ENCODE measurements at regions not wholly inside any gene's neighbourhood (a gene's known extent, or its start where the extent isn't known, plus 50 kb on each side); places are given as distances from the start of the nearest gene placed in this dataset.
"Not testable (repeated sequence)": the region's sequence is repeated elsewhere in the genome, so short reads cannot be mapped to it uniquely, and the experiment has no call there.

GRCh38 chr6:144434308-144434990 lies 149.3 kb downstream of the UTRN start:
- no peak for TF ChIP-seq PKNOX1 (IDR thresholded peaks at IDR 0.05)
- no peak for TF ChIP-seq LEF1 (IDR thresholded peaks at IDR 0.05; ENCODE audit: borderline replicate concordance)
- TF ChIP-seq TARDBP (IDR thresholded peaks at IDR 0.05) = no peak
- no peak for TF ChIP-seq ZNF384 (IDR thresholded peaks at IDR 0.05)
- no peak for TF ChIP-seq L3MBTL2 (conservative IDR thresholded peaks at IDR 0.05)
- TF ChIP-seq SUZ12 (IDR thresholded peaks at IDR 0.05) = no peak
- TF ChIP-seq FOXK2 (IDR thresholded peaks at IDR 0.05) = no peak
- no peak for TF ChIP-seq FOXA1 (IDR thresholded peaks at IDR 0.05)
- no peak for TF ChIP-seq NFRKB (IDR thresholded peaks at IDR 0.05)
- TF ChIP-seq SP1 (IDR thresholded peaks at IDR 0.05) = no peak
- no peak for DNase-seq (ENCODE audit: extremely low spot score)
- POLR2A ChIA-PET = no interaction called here
- CTCF ChIA-PET = interaction anchor here (1.0 kb wide), 1 partner anchor 73 kb away, joined by 3 read pairs; no protein-coding TSS in a partner anchor

GRCh38 chr6:144435602-144436426 lies 150.7 kb downstream of the UTRN start:
- TF ChIP-seq ARNT (IDR thresholded peaks at IDR 0.05) = no peak
- no peak for TF ChIP-seq PKNOX1 (IDR thresholded peaks at IDR 0.05)
- no peak for DNase-seq (ENCODE audit: extremely low spot score)
- CTCF ChIA-PET = no interaction called here
- POLR2A ChIA-PET = no interaction called here

- ChIA-PET CTCF (no interaction called here), POLR2A (no interaction called here)
- no peak for DNase-seq (ENCODE audit: extremely low spot score)
- TF ChIP-seq CTBP1 (IDR thresholded peaks at IDR 0.05; ENCODE audit: borderline replicate concordance) (no peak), L3MBTL2 (conservative IDR thresholded peaks at IDR 0.05) (no peak), LEF1 (IDR thresholded peaks at IDR 0.05; ENCODE audit: borderline replicate concordance) (no peak), ARNT (IDR thresholded peaks at IDR 0.05) (no peak), NFRKB (IDR thresholded peaks at IDR 0.05) (no peak), SUZ12 (IDR thresholded peaks at IDR 0.05) (no peak), TARDBP (IDR thresholded peaks at IDR 0.05) (no peak), ZNF384 (IDR thresholded peaks at IDR 0.05) (no peak), PKNOX1 (IDR thresholded peaks at IDR 0.05) (no peak), FOXK2 (IDR thresholded peaks at IDR 0.05) (no peak), ELF4 (IDR thresholded peaks at IDR 0.05) (no peak), FOXM1 (IDR thresholded peaks at IDR 0.05; ENCODE audit: borderline replicate concordance) (no peak), BHLHE40 (IDR thresholded peaks at IDR 0.05; ENCODE audit: borderline replicate concordance) (no peak), SP1 (IDR thresholded peaks at IDR 0.05) (no peak), HDGF (IDR thresholded peaks at IDR 0.05; ENCODE audit: borderline replicate concordance) (no peak), FOXA1 (IDR thresholded peaks at IDR 0.05) (no peak)
Measured at GRCh38 chr6:144437105-144437504, 152.0 kb downstream of the UTRN start.

- DNase-seq (ENCODE audit: extremely low spot score) = no peak
- CTCF ChIA-PET = no interaction called here
- POLR2A ChIA-PET = no interaction called here
- TF ChIP-seq PKNOX1 (IDR thresholded peaks at IDR 0.05) = no peak
- no peak for TF ChIP-seq HDGF (IDR thresholded peaks at IDR 0.05; ENCODE audit: borderline replicate concordance)
- TF ChIP-seq FOXM1 (IDR thresholded peaks at IDR 0.05; ENCODE audit: borderline replicate concordance) = no peak
- no peak for TF ChIP-seq ZNF384 (IDR thresholded peaks at IDR 0.05)
- TF ChIP-seq ELF4 (IDR thresholded peaks at IDR 0.05) = no peak
- TF ChIP-seq LEF1 (IDR thresholded peaks at IDR 0.05; ENCODE audit: borderline replicate concordance) = no peak
- TF ChIP-seq NFRKB (IDR thresholded peaks at IDR 0.05) = no peak
- TF ChIP-seq ARNT (IDR thresholded peaks at IDR 0.05) = no peak
- no peak for TF ChIP-seq BHLHE40 (IDR thresholded peaks at IDR 0.05; ENCODE audit: borderline replicate concordance)
- TF ChIP-seq L3MBTL2 (conservative IDR thresholded peaks at IDR 0.05) = no peak
- TF ChIP-seq TARDBP (IDR thresholded peaks at IDR 0.05) = no peak
- TF ChIP-seq FOXA1 (IDR thresholded peaks at IDR 0.05) = no peak
- no peak for TF ChIP-seq FOXK2 (IDR thresholded peaks at IDR 0.05)
- no peak for TF ChIP-seq SP1 (IDR thresholded peaks at IDR 0.05)
- TF ChIP-seq CTBP1 (IDR thresholded peaks at IDR 0.05; ENCODE audit: borderline replicate concordance) = no peak
- no peak for TF ChIP-seq SUZ12 (IDR thresholded peaks at IDR 0.05)
Measured at GRCh38 chr6:144438103-144438502, 153.0 kb downstream of the UTRN start.

GRCh38 chr6:144439016-144439415 lies 153.9 kb downstream of the UTRN start:
- no peak for DNase-seq (ENCODE audit: extremely low spot score)
- ChIA-PET POLR2A (no interaction called here), CTCF (no interaction called here)
- TF ChIP-seq CTBP1 (IDR thresholded peaks at IDR 0.05; ENCODE audit: borderline replicate concordance) (no peak), HDGF (IDR thresholded peaks at IDR 0.05; ENCODE audit: borderline replicate concordance) (no peak), TARDBP (IDR thresholded peaks at IDR 0.05) (no peak), L3MBTL2 (conservative IDR thresholded peaks at IDR 0.05) (no peak), NFRKB (IDR thresholded peaks at IDR 0.05) (no peak), PKNOX1 (IDR thresholded peaks at IDR 0.05) (no peak), ZNF384 (IDR thresholded peaks at IDR 0.05) (no peak), BHLHE40 (IDR thresholded peaks at IDR 0.05; ENCODE audit: borderline replicate concordance) (no peak), SP1 (IDR thresholded peaks at IDR 0.05) (no peak), FOXM1 (IDR thresholded peaks at IDR 0.05; ENCODE audit: borderline replicate concordance) (no peak), ELF4 (IDR thresholded peaks at IDR 0.05) (no peak)

- POLR2A ChIA-PET; CTCF ChIA-PET; DNase-seq (ENCODE audit: extremely low spot score): not testable (repeated sequence)
Measured at GRCh38 chr6:144441801-144442200, 156.7 kb downstream of the UTRN start.
